Ishikawa (cell line): ENCODE measurements at regions not wholly inside any gene's neighbourhood (a gene's known extent, or its start where the extent isn't known, plus 50 kb on each side); places are given as distances from the start of the nearest gene placed in this dataset.

Source experiments
- CEBPB ChIP-seq: IDR thresholded peaks from 2 replicates; pipeline ENCODE4 v1.6.1; 2012
- CREB1 ChIP-seq: IDR thresholded peaks from 2 replicates; pipeline ENCODE4 v1.6.1; 2012; ENCODE audit warnings: low read depth
- EGR1 ChIP-seq: IDR thresholded peaks from 2 replicates; pipeline ENCODE4 v1.6.1; 2012
- EP300 ChIP-seq: IDR thresholded peaks from 2 replicates; pipeline ENCODE4 v1.6.1; 2012; ENCODE audit warnings: borderline replicate concordance
- FOXM1 ChIP-seq: IDR thresholded peaks from 2 replicates; pipeline ENCODE4 v1.6.1; 2012; ENCODE audit warnings: low read depth, borderline replicate concordance
- NFIC ChIP-seq: IDR thresholded peaks from 2 replicates; pipeline ENCODE4 v1.6.1; 2012
- RAD21 ChIP-seq: IDR thresholded peaks from 2 replicates; pipeline ENCODE4 v1.6.1; 2012; ENCODE audit warnings: low read depth
- TAF1 ChIP-seq: IDR thresholded peaks from 2 replicates; pipeline ENCODE4 v1.6.1; 2012; ENCODE audit warnings: low read depth, mild to moderate bottlenecking
- TCF12 ChIP-seq: IDR thresholded peaks from 2 replicates; pipeline ENCODE4 v1.6.1; 2012; ENCODE audit warnings: low read depth
- TEAD4 ChIP-seq: IDR thresholded peaks from 2 replicates; pipeline ENCODE4 v1.6.1; 2012
- YY1 ChIP-seq: IDR thresholded peaks from 2 replicates; pipeline ENCODE4 v1.6.1; 2012; ENCODE audit warnings: low read depth
- ZBTB7A ChIP-seq: IDR thresholded peaks from 2 replicates; pipeline ENCODE4 v1.6.1; 2012; ENCODE audit warnings: low read depth
- TF ChIP-seq, protein P1 (sequence below): IDR thresholded peaks from 2 replicates; pipeline ENCODE4 v1.6.1; 2012
- TF ChIP-seq, protein P2 (sequence below): IDR thresholded peaks from 2 replicates; pipeline ENCODE4 v1.6.1; 2012
- TF ChIP-seq, protein P3 (sequence below): IDR thresholded peaks from 2 replicates; pipeline ENCODE4 v1.6.1; 2012; ENCODE audit warnings: low read depth, mild to moderate bottlenecking

DNA sequence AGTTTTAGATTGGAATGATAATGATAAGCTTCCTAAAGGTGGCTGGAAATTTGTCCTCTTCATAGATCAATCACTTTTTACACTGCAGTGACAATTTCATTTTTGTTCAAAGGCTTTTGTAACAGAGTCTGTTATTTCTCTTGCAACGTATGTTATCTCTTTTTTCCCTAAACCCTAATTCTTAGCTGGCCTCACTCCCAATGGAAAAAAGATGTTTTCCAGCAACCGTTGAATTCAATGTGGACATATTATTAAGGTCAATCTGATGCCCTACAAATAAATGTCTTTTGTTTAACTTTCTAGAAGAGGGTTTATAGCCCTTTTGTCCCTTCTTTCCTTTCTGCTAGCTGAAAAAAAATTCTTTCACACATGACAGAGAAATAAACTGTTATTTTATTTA is 192.7 kb upstream of the NWD2 start:
- no peak for TF ChIP-seq TAF1
- TF ChIP-seq TEAD4: no peak
- TF ChIP-seq ZBTB7A: no peak
- TF ChIP-seq, protein P1, sequence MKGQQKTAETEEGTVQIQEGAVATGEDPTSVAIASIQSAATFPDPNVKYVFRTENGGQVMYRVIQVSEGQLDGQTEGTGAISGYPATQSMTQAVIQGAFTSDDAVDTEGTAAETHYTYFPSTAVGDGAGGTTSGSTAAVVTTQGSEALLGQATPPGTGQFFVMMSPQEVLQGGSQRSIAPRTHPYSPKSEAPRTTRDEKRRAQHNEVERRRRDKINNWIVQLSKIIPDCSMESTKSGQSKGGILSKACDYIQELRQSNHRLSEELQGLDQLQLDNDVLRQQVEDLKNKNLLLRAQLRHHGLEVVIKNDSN: no peak
- no peak for TF ChIP-seq RAD21
- TF ChIP-seq CREB1: no peak

DNA sequence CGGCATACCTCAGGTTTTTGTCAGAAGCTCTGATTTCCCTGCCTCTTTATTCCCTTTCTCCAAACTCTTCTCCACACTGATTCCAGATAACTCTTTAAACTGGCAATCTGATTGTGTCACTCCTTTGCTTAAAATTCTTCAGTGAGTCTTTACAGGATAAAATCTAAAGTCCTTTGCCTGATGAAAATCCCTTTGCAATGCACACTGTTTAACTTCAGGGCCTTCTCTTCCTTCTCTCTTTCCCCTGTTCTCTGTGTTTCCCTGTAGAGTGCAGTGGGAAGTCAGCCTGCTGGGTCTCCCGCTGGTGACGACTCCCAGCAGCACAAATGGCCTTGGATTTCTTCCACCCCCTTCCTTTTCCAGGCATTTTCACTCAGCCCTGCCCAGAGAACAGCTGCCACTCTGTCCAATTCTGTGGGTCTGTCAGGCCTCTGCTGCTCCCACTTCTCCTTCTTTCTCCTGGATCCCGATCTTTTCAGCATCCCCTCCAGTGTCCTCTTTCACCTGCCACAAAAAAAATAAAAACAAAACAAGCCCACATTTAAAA is 189.9 kb upstream of the NWD2 start:
- TF ChIP-seq, protein P1: no peak
- TF ChIP-seq EP300 (no peak), EGR1 (no peak), CREB1 (no peak), TAF1 (no peak), TCF12 (no peak), NFIC (no peak), RAD21 (no peak), ZBTB7A (no peak), FOXM1 (no peak), TEAD4 (no peak), CEBPB (no peak), YY1 (no peak)
- TF ChIP-seq, protein P2, sequence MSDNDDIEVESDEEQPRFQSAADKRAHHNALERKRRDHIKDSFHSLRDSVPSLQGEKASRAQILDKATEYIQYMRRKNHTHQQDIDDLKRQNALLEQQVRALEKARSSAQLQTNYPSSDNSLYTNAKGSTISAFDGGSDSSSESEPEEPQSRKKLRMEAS: no peak
- TF ChIP-seq, protein P3, sequence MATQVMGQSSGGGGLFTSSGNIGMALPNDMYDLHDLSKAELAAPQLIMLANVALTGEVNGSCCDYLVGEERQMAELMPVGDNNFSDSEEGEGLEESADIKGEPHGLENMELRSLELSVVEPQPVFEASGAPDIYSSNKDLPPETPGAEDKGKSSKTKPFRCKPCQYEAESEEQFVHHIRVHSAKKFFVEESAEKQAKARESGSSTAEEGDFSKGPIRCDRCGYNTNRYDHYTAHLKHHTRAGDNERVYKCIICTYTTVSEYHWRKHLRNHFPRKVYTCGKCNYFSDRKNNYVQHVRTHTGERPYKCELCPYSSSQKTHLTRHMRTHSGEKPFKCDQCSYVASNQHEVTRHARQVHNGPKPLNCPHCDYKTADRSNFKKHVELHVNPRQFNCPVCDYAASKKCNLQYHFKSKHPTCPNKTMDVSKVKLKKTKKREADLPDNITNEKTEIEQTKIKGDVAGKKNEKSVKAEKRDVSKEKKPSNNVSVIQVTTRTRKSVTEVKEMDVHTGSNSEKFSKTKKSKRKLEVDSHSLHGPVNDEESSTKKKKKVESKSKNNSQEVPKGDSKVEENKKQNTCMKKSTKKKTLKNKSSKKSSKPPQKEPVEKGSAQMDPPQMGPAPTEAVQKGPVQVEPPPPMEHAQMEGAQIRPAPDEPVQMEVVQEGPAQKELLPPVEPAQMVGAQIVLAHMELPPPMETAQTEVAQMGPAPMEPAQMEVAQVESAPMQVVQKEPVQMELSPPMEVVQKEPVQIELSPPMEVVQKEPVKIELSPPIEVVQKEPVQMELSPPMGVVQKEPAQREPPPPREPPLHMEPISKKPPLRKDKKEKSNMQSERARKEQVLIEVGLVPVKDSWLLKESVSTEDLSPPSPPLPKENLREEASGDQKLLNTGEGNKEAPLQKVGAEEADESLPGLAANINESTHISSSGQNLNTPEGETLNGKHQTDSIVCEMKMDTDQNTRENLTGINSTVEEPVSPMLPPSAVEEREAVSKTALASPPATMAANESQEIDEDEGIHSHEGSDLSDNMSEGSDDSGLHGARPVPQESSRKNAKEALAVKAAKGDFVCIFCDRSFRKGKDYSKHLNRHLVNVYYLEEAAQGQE: no peak

DNA sequence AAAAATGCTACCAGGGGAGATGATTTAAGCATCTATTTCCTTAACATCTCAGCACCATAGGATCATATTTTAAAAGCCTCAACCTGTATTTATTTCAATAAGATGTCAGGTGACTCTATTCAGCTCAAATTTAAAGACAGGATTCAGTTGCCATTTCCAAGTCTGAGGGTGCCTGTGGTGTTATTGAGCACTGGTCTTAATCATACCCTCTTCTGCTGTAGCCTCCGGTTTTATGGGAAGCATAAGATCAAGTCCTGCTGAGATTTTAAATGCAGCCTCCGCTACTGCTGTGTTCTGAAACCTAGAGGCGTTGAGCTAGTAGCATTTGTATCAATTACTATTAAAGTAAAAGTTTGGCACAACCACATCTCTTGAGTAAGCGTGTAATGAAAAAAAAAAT is 185.7 kb upstream of the NWD2 start:
- TF ChIP-seq, protein P3: no peak
- TF ChIP-seq CEBPB: no peak
- no peak for TF ChIP-seq RAD21
- TF ChIP-seq EP300: no peak
- no peak for TF ChIP-seq TCF12
- no peak for TF ChIP-seq NFIC
- no peak for TF ChIP-seq CREB1
- TF ChIP-seq YY1: no peak
- TF ChIP-seq, protein P1: no peak
- TF ChIP-seq FOXM1: no peak
- TF ChIP-seq ZBTB7A: no peak
- TF ChIP-seq TAF1: no peak
- TF ChIP-seq, protein P2: no peak
- no peak for TF ChIP-seq TEAD4
- no peak for TF ChIP-seq EGR1

DNA sequence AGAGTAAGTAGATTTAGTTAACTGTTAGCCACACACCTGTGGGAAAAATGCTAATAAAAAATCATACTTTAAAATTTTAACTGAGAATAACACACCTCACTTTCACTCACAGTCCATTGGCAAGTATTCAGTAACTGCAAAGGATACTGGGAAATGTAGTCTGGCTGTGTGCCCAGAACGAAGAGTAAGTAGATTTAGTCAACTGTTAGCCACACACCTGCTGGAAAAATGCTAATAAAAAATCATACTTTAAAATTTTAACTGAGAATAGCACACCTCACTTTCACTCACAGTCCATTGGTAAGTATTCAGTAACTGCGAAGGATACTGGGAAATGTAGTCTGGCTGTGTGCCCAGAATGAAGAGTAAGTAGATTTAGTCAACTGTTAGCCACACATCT is 178.4 kb upstream of the NWD2 start:
- TF ChIP-seq CEBPB (no peak), TCF12 (no peak), TEAD4 (no peak), EP300 (no peak), EGR1 (no peak)

DNA sequence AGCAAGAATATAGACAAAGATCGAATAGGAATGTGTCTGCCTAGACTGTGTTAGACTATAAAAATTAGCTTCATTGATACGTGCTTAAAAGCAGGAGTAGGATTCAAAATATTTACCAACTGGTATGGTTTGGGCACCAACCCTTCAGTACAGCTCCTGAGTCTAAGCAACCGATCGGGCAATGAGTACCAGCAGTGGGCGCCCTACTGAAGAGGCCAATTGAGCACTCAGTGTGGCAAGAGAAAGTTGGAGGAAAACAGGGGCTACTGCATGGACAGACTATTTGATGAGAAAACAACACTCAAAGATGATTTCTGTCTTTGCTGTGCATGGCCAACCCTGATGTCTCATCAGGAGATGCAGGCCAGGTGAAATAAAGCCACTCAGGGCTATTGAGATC is 176.0 kb upstream of the NWD2 start:
- TF ChIP-seq CREB1 (no peak), NFIC (no peak), ZBTB7A (no peak), FOXM1 (no peak), TCF12 (no peak)
- TF ChIP-seq, protein P2: no peak

DNA sequence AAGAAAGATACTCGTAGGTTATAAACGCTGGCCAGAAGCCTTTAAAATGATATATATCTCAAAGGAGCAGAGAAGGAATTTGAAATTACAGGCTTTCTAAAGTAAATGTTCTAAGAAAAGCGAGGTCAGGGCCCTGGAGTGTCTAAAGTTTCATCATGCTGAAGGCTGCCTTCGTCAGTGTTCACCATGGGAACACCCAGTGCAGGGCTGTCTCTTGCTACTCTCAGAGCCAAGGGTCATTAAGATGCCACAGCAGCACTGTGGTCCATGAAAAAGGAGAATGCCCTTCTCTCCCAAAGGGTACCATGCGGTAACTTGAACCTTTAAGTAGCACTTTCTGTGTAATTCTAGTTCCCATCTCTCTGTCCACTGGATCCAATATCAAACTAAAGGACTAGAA is 174.5 kb upstream of the NWD2 start:
- TF ChIP-seq, protein P1: no peak
- TF ChIP-seq NFIC (no peak), EGR1 (no peak), TCF12 (no peak), YY1 (no peak), TEAD4 (no peak), EP300 (no peak), CREB1 (no peak), FOXM1 (no peak), RAD21 (no peak), TAF1 (no peak), CEBPB (no peak), ZBTB7A (no peak)
- TF ChIP-seq, protein P3: no peak
- TF ChIP-seq, protein P2: no peak
